ENCODE measurements at regions not wholly inside any gene's neighbourhood (a gene's known extent, or its start where the extent isn't known, plus 50 kb on each side); places are given as distances from the start of the nearest gene placed in this dataset.
A peak's percentile ranks its signal among the peaks of the same experiment; 100 is the strongest.

GRCh38 chr14:22472935-22473854, 115.8 kb downstream of the DAD1 start (continued):
- TF ChIP-seq KDM1A (IDR thresholded peaks at IDR 0.05; ENCODE audit: borderline replicate concordance) = no peak
- no peak for TF ChIP-seq PAX8 (IDR thresholded peaks at IDR 0.05)
- TF ChIP-seq MYC (IDR thresholded peaks at IDR 0.05; ENCODE audit: insufficient read depth, insufficient read length, insufficient replicate concordance, low read length, severe bottlenecking) = no peak
- no peak for TF ChIP-seq SP1 (IDR thresholded peaks at IDR 0.05; ENCODE audit: low read depth, low read length)
- peak; percentile 61; the same call in 1 of the 2 replicates for TF ChIP-seq JUNB (IDR thresholded peaks at IDR 0.05)
- no peak for TF ChIP-seq PML (IDR thresholded peaks at IDR 0.05; ENCODE audit: low read length)
- no peak for TF ChIP-seq TARDBP (IDR thresholded peaks at IDR 0.05; ENCODE audit: borderline replicate concordance)
- TF ChIP-seq, protein P1, sequence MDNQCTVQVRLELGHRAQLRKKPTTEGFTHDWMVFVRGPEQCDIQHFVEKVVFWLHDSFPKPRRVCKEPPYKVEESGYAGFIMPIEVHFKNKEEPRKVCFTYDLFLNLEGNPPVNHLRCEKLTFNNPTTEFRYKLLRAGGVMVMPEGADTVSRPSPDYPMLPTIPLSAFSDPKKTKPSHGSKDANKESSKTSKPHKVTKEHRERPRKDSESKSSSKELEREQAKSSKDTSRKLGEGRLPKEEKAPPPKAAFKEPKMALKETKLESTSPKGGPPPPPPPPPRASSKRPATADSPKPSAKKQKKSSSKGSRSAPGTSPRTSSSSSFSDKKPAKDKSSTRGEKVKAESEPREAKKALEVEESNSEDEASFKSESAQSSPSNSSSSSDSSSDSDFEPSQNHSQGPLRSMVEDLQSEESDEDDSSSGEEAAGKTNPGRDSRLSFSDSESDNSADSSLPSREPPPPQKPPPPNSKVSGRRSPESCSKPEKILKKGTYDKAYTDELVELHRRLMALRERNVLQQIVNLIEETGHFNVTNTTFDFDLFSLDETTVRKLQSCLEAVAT (IDR thresholded peaks at IDR 0.05) = peak; percentile 77
- TF ChIP-seq FOS (IDR thresholded peaks at IDR 0.05; ENCODE audit: borderline replicate concordance, extremely low read depth, insufficient read length) = no peak
- TF ChIP-seq CBFB (IDR thresholded peaks at IDR 0.05; ENCODE audit: low read depth) = peak; percentile 41; the same call in 1 of the 2 replicates
- no peak for TF ChIP-seq ZNF24 (IDR thresholded peaks at IDR 0.05)
- peak; percentile 55 for TF ChIP-seq MEF2B (IDR thresholded peaks at IDR 0.05; ENCODE audit: partially characterized antibody, poor library complexity, severe bottlenecking)
- no peak for TF ChIP-seq YBX1 (IDR thresholded peaks at IDR 0.05)
- TF ChIP-seq EED (IDR thresholded peaks at IDR 0.05; ENCODE audit: low read depth) = peak; percentile 78
- TF ChIP-seq TCF3 (IDR thresholded peaks at IDR 0.05; ENCODE audit: borderline replicate concordance, insufficient read depth, low read depth, low read length) = no peak
- TF ChIP-seq ZNF384 (IDR thresholded peaks at IDR 0.05; ENCODE audit: borderline replicate concordance, low read depth, low read length) = no peak
- peak; percentile 55; the same call in 1 of the 2 replicates for TF ChIP-seq POLR2AphosphoS5 (IDR thresholded peaks at IDR 0.05; ENCODE audit: low read length)
- no peak for TF ChIP-seq IRF5 (IDR thresholded peaks at IDR 0.05; ENCODE audit: borderline replicate concordance)
- peak; percentile 8; the same call in 1 of the 2 replicates for TF ChIP-seq LARP7 (IDR thresholded peaks at IDR 0.05)
- TF ChIP-seq CBX5 (IDR thresholded peaks at IDR 0.05; ENCODE audit: low read depth) = no peak
- no peak for TF ChIP-seq ZNF592 (IDR thresholded peaks at IDR 0.05)
- no peak for TF ChIP-seq NFYA (IDR thresholded peaks at IDR 0.05; ENCODE audit: borderline replicate concordance, low read depth, low read length)
- peak; percentile 70; the same call in 1 of the 2 replicates for TF ChIP-seq NR2F1 (conservative IDR thresholded peaks at IDR 0.05)
- TF ChIP-seq TCF7 (IDR thresholded peaks at IDR 0.05; ENCODE audit: borderline replicate concordance) = no peak
- TF ChIP-seq BHLHE40 (IDR thresholded peaks at IDR 0.05; ENCODE audit: borderline replicate concordance in 1 of 2, low read depth in 2 of 2, low read length in 1 of 2) = 0 out of 4 replicates have a peak, but pooled peaks of 1 of the 2 experiments have one; percentile 22
